C4-2B (cell line): ENCODE measurements at regions not wholly inside any gene's neighbourhood (a gene's known extent, or its start where the extent isn't known, plus 50 kb on each side); places are given as distances from the start of the nearest gene placed in this dataset.

Experiments used
- ZFX ChIP-seq: fragments of 450-650 bp; IDR thresholded peaks from 2 replicates; pipeline ENCODE4 v1.6.1; 2017
- TF ChIP-seq, protein P1 (sequence below): fragments of 450-650 bp; conservative IDR thresholded peaks from 2 replicates; pipeline ENCODE4 v1.5.1; 2017; ENCODE audit warnings: mild to moderate bottlenecking

DNA sequence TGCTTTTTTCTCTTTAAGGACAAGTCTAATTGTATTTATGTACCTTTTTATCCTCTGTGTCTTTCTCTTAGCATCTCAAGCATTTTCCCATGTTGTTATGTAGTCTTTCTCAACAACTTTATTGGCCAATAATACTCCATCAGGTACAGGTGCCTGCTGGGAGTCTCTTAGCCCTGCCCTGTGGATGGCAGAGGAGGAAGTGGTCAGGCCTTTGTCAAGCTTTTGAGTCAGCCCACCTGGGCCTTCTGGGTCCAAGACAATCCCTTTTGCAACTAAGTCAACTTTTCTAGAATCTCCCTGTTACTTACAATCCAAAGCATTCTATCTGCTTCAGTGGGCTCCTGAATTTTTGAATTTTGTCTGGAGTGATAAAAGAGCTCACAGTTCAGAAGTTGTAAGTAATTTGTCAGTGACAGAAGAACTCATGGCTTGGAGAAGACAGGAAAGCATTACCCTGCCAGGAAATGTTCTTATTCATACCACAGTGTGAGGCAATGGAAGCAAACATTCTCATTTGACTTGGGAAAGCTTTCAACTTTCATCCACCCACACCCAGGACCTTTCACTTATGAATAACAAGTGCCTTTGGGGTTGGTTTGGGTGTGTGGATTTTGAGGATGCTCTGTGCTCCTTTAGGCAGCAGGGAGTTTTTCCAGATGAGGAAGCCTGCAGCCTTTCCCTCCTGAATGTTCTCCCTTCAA lies 200.0 kb upstream of the S1PR3 start:
- TF ChIP-seq, protein P1, sequence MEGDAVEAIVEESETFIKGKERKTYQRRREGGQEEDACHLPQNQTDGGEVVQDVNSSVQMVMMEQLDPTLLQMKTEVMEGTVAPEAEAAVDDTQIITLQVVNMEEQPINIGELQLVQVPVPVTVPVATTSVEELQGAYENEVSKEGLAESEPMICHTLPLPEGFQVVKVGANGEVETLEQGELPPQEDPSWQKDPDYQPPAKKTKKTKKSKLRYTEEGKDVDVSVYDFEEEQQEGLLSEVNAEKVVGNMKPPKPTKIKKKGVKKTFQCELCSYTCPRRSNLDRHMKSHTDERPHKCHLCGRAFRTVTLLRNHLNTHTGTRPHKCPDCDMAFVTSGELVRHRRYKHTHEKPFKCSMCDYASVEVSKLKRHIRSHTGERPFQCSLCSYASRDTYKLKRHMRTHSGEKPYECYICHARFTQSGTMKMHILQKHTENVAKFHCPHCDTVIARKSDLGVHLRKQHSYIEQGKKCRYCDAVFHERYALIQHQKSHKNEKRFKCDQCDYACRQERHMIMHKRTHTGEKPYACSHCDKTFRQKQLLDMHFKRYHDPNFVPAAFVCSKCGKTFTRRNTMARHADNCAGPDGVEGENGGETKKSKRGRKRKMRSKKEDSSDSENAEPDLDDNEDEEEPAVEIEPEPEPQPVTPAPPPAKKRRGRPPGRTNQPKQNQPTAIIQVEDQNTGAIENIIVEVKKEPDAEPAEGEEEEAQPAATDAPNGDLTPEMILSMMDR: no peak
- TF ChIP-seq ZFX: no peak
